HEK293T (cell line): ENCODE measurements at regions not wholly inside any gene's neighbourhood (a gene's known extent, or its start where the extent isn't known, plus 50 kb on each side); places are given as distances from the start of the nearest gene placed in this dataset.

Source experiments
- BHLHE40 ChIP-seq: fragments of 450-650 bp; IDR thresholded peaks from 2 replicates; pipeline ENCODE4 v1.6.1; 2016; ENCODE audit warnings: mild to moderate bottlenecking, moderate library complexity, borderline replicate concordance
- FOXM1 ChIP-seq: fragments of 450-650 bp; IDR thresholded peaks from 2 replicates; pipeline ENCODE4 v1.6.1; 2017; ENCODE audit warnings: mild to moderate bottlenecking, borderline replicate concordance
- SP1 ChIP-seq: fragments of 450-650 bp; IDR thresholded peaks from 2 replicates; pipeline ENCODE4 v1.6.1; 2017
- SUZ12 ChIP-seq: fragments of 450-650 bp; IDR thresholded peaks from 2 replicates; pipeline ENCODE4 v1.6.1; 2016; ENCODE audit warnings: mild to moderate bottlenecking
- TARDBP ChIP-seq: fragments of 450-650 bp; IDR thresholded peaks from 2 replicates; pipeline ENCODE4 v1.6.1; 2016
- ZNF384 ChIP-seq: fragments of 450-650 bp; IDR thresholded peaks from 2 replicates; pipeline ENCODE4 v1.6.1; 2016

DNA sequence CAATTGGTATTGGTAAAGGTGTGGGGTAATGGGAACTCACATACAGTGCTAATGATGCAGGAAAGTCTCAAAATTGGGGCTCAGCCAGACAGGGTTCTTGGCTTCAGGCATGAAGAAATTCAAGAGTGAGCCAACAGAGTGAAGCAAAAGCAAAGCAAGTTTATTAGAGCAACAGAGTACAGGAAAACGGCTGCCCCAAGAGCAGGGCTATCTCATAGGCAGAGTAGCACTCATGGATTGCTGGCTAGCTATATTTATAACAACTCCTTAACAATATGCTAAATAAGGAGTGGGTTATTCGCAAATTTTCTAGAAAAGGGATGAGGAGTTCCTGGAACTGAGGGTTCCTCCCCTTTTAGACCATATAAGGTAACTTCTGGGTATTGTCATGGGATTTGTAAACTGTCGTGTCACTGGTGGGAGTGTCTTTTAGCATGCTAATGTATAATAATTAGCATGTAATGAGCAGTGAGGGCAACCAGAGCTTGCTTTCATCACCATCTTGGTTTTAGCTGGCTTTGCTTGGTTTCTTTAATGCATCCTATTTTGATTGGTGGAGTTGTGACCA, 233.8 kb upstream of the NOL4 start:
- TF ChIP-seq BHLHE40 (no peak), TARDBP (no peak), SP1 (no peak), ZNF384 (no peak), FOXM1 (no peak), SUZ12 (no peak)
